Neural cell (in vitro differentiated cells): ENCODE measurements at regions not wholly inside any gene's neighbourhood (a gene's known extent, or its start where the extent isn't known, plus 50 kb on each side); places are given as distances from the start of the nearest gene placed in this dataset.

Source experiments
- CTCF ChIP-seq: fragments of 450-650 bp; IDR thresholded peaks from 2 replicates; pipeline ENCODE4 v1.5.1; 2014; ENCODE audit warnings: antibody characterized with exemption, mild to moderate bottlenecking, moderate library complexity; ENCODE audit not compliant: poor library complexity, severe bottlenecking
- EP300 ChIP-seq: fragments of 450-650 bp; conservative IDR thresholded peaks from 2 replicates; pipeline ENCODE4 v1.6.1; 2014; ENCODE audit warnings: antibody characterized with exemption, mild to moderate bottlenecking, moderate library complexity; ENCODE audit not compliant: poor library complexity, severe bottlenecking

- TF ChIP-seq CTCF, result no peak
- no peak for TF ChIP-seq EP300
These were observed 158.5 kb upstream of the ACVR2A start for GRCh38 chr2:147686365-147686764.
